Panc1 (cell line): ENCODE measurements at regions not wholly inside any gene's neighbourhood (a gene's known extent, or its start where the extent isn't known, plus 50 kb on each side); places are given as distances from the start of the nearest gene placed in this dataset.

Experiments used
- ATAC-seq: fragments of 200-7000 bp; cut with Tn5 transposase; 2 replicates; pipeline ENCODE4 v1.9.1; 2020; ENCODE audit warnings: mild to moderate bottlenecking, moderate library complexity
- BruUV-seq: library from RNA; stranded (reverse); fragments of 400-500 nt; replicated peaks from 2 replicates; lab custom pipeline; 2021; lab: Mats Ljungman, UMichigan
- CTCF ChIA-PET: fragments of 300-600 bp; sonication (Branson Sonifier 250); formaldehyde crosslinking; loops from one replicate; lab custom pipeline; 2022; ENCODE audit warnings: antibody characterized with exemption; lab: Charles Lee
- POLR2A ChIA-PET: fragments of 300-600 bp; sonication (Branson Sonifier 250); formaldehyde crosslinking; loops from one replicate; lab custom pipeline; 2022; ENCODE audit warnings: antibody characterized with exemption; lab: Charles Lee
- DNase-seq: peaks from one replicate; pipeline ENCODE4 v3.0.0-alpha.2; 2010; ENCODE audit warnings: low read depth, low spot score
- H3K27ac ChIP-seq: 2 replicates; pipeline ENCODE4 v1.5.1; 2011; ENCODE audit warnings: mild to moderate bottlenecking, low read length, inconsistent platforms
- H3K27me3 ChIP-seq: fragments of 200-500 bp; sonication (Bioruptor generic); 2 replicates; pipeline ENCODE4 v1.6.0; 2014; ENCODE audit warnings: low read length, inconsistent platforms; ENCODE audit not compliant: control insufficient read depth, insufficient read depth
- H3K36me3 ChIP-seq: fragments of 200-500 bp; sonication (Bioruptor generic); 2 replicates; pipeline ENCODE4 v1.5.1; 2014; ENCODE audit warnings: inconsistent platforms, mild to moderate bottlenecking, low read length, moderate library complexity; ENCODE audit not compliant: control insufficient read depth, insufficient read depth
- H3K4me1 ChIP-seq: 2 replicates; pipeline ENCODE4 v1.5.1; 2011; ENCODE audit warnings: inconsistent platforms, mild to moderate bottlenecking, low read length, moderate library complexity; ENCODE audit not compliant: control insufficient read depth, insufficient read depth
- H3K4me3 ChIP-seq, 2 experiments: 2 replicates each; pipeline ENCODE4 v1.5.1; 2011 to 2012; ENCODE audit warnings: low read depth in 2 of 2, low read length in 2 of 2, mild to moderate bottlenecking in 2 of 2, inconsistent platforms in 1 of 2, moderate library complexity in 1 of 2
- H3K9me3 ChIP-seq: fragments of 200-500 bp; sonication (Bioruptor generic); 2 replicates; pipeline ENCODE4 v1.5.1; 2014; ENCODE audit warnings: low read depth, mild to moderate bottlenecking, inconsistent platforms, low read length, moderate library complexity; ENCODE audit not compliant: control insufficient read depth, insufficient read depth
- POLR2AphosphoS5 ChIP-seq: IDR thresholded peaks from 2 replicates; pipeline ENCODE4 v1.6.1; 2012; ENCODE audit warnings: mild to moderate bottlenecking, low read depth, low read length, moderate library complexity
- REST ChIP-seq, 2 experiments: IDR thresholded peaks; 2 replicates each; pipeline ENCODE4 v1.6.1; 2011 to 2012; ENCODE audit warnings: low read depth in 2 of 2, control low read depth in 1 of 2, low read length in 1 of 2, mild to moderate bottlenecking in 1 of 2, moderate library complexity in 1 of 2; ENCODE audit not compliant: insufficient read depth in 1 of 2
- SIN3A ChIP-seq: IDR thresholded peaks from 2 replicates; pipeline ENCODE4 v1.6.1; 2012; ENCODE audit warnings: low read depth, mild to moderate bottlenecking, low read length, moderate library complexity, borderline replicate concordance; ENCODE audit not compliant: insufficient read depth
- TCF7L2 ChIP-seq: IDR thresholded peaks from 2 replicates; pipeline ENCODE4 v1.6.1; 2011; ENCODE audit warnings: mild to moderate bottlenecking, low read depth, low read length, inconsistent platforms
- in situ Hi-C: cut with HindIII; loops from 2 replicates; pipeline ENCODE4 v1.10.0; 2016; ENCODE audit warnings: low sequenced_read_pairs, low pct_unique_long_range_greater_than_20kb
- intact Hi-C: fragments of 100-400 bp; cut with micrococcal nuclease; formaldehyde crosslinking; loops from one replicate; pipeline ENCODE4 v1.10.0; 2022; ENCODE audit not compliant: unreplicated experiment
- TF ChIP-seq, protein P1 (sequence below): fragments of 450-650 bp; IDR thresholded peaks from 2 replicates; pipeline ENCODE4 v1.5.1; 2017; ENCODE audit warnings: mild to moderate bottlenecking

DNA sequence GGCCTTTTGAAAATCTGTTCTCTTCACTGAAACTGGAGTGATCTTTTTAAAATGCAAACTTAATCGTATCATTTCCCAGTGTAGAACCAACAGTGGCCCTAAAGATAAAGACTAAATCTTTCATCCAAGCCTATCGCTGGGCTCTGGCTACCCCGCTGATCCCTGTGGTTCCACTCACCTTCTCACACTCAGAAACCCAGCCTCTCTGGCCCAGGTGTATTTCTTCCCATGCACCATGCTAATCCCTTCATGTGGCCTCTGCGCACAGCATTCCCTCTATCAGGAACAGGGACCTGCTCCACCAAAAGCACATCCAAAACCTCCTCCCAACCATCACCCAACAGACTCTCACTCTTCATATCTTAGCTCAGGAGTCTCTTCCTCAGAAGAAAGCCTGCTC, 214.1 kb upstream of the DAPK1 start:
- ChIA-PET CTCF (no interaction called here), POLR2A (no interaction called here)
- Histone ChIP-seq H3K27ac (no peak overlapping the region), H3K36me3 (no peaks in the 10 kb centered on the region), H3K27me3 (no peaks in the 10 kb centered on the region), H3K9me3 (no peaks in the 10 kb centered on the region), H3K4me1 (no peaks in the 10 kb centered on the region), H3K4me3 (no peak overlapping the region)
- no peak for ATAC-seq
- in situ Hi-C loops, result no loop called here
- no peak for DNase-seq
- intact Hi-C loops, result no loop called here
- no TSS peak for BruUV-seq
- TF ChIP-seq, protein P1, sequence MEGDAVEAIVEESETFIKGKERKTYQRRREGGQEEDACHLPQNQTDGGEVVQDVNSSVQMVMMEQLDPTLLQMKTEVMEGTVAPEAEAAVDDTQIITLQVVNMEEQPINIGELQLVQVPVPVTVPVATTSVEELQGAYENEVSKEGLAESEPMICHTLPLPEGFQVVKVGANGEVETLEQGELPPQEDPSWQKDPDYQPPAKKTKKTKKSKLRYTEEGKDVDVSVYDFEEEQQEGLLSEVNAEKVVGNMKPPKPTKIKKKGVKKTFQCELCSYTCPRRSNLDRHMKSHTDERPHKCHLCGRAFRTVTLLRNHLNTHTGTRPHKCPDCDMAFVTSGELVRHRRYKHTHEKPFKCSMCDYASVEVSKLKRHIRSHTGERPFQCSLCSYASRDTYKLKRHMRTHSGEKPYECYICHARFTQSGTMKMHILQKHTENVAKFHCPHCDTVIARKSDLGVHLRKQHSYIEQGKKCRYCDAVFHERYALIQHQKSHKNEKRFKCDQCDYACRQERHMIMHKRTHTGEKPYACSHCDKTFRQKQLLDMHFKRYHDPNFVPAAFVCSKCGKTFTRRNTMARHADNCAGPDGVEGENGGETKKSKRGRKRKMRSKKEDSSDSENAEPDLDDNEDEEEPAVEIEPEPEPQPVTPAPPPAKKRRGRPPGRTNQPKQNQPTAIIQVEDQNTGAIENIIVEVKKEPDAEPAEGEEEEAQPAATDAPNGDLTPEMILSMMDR, result no peak
- no peak for TF ChIP-seq SIN3A
- TF ChIP-seq TCF7L2, result no peak
- no peak for TF ChIP-seq REST (IDR thresholded peaks at IDR 0.05; ENCODE audit: insufficient read depth in 1 of 2, low read depth in 2 of 2, low read length in 1 of 2)
- TF ChIP-seq POLR2AphosphoS5, result no peak

- CTCF ChIA-PET, result no interaction called here
- Histone ChIP-seq H3K4me1 (no peaks in the 10 kb centered on the region), H3K36me3 (no peaks in the 10 kb centered on the region), H3K9me3 (no peaks in the 10 kb centered on the region), H3K27me3 (no peaks in the 10 kb centered on the region), H3K4me3 (no peak overlapping the region), H3K27ac (no peak overlapping the region)
- no peak for TF ChIP-seq SIN3A
- TF ChIP-seq REST (IDR thresholded peaks at IDR 0.05; ENCODE audit: insufficient read depth in 1 of 2, low read depth in 2 of 2, low read length in 1 of 2), result no peak
- TF ChIP-seq TCF7L2, result no peak
- in situ Hi-C loops (no loop called here), intact Hi-C loops (no loop called here)
- ATAC-seq (no peak), DNase-seq (no peak)
- POLR2A ChIA-PET, result no interaction called here
- BruUV-seq, result no TSS peak
Observed at GRCh38 chr9:87285183-87285850, 212.3 kb upstream of the DAPK1 start.
